SU-DHL-6 (cell line): ENCODE measurements at regions not wholly inside any gene's neighbourhood (a gene's known extent, or its start where the extent isn't known, plus 50 kb on each side); places are given as distances from the start of the nearest gene placed in this dataset.

Experiments used
- H2AFZ ChIP-seq: fragments of 200-600 bp; sonication (generic); 2 replicates; pipeline ENCODE4 v1.6.1; 2014; ENCODE audit warnings: low read depth, mild to moderate bottlenecking, moderate library complexity, mixed read lengths, antibody characterized with exemption, low read length; ENCODE audit not compliant: severe bottlenecking
- H3F3A ChIP-seq: fragments of 200-600 bp; shearing (Covaris generic); 2 replicates; pipeline ENCODE4 v1.6.0; 2016; ENCODE audit warnings: antibody characterized with exemption, mild to moderate bottlenecking; ENCODE audit not compliant: insufficient read depth
- H3K27ac ChIP-seq: fragments of 200-600 bp; sonication (generic); 2 replicates; pipeline ENCODE4 v1.5.1; 2016; ENCODE audit warnings: low read depth, mild to moderate bottlenecking, low read length, moderate library complexity, mixed read lengths
- H3K27me3 ChIP-seq: fragments of 200-600 bp; sonication (generic), shearing (Covaris generic); 2 replicates; pipeline ENCODE4 v1.6.0; 2014; ENCODE audit warnings: mild to moderate bottlenecking, low read length
- H3K36me3 ChIP-seq: fragments of 200-600 bp; sonication (generic); 2 replicates; pipeline ENCODE4 v1.6.1; 2014; ENCODE audit warnings: mild to moderate bottlenecking, low read length, mixed read lengths
- H3K4me2 ChIP-seq: fragments of 300-600, 200-600 bp; shearing (Covaris generic), sonication (generic); 2 replicates; pipeline ENCODE4 v1.6.0; 2014; ENCODE audit warnings: low read length, low read depth, mild to moderate bottlenecking; ENCODE audit not compliant: poor library complexity, severe bottlenecking
- H3K4me3 ChIP-seq: fragments of 200-600 bp; sonication (generic); 2 replicates; pipeline ENCODE4 v1.5.1; 2014; ENCODE audit warnings: antibody characterized with exemption, low read length, mild to moderate bottlenecking, mixed read lengths; ENCODE audit not compliant: insufficient read depth, poor library complexity, severe bottlenecking
- H3K79me2 ChIP-seq: fragments of 200-600 bp; sonication (generic); 2 replicates; pipeline ENCODE4 v1.6.1; 2014; ENCODE audit warnings: mild to moderate bottlenecking, low read length, moderate library complexity; ENCODE audit not compliant: insufficient read depth
- H3K9ac ChIP-seq: fragments of 200-600 bp; sonication (generic); 2 replicates; pipeline ENCODE4 v1.7.0; 2014; ENCODE audit warnings: mild to moderate bottlenecking, low read length
- H3K9me2 ChIP-seq: fragments of 200-600 bp; sonication (generic); replicated peaks from 2 replicates; pipeline ENCODE4 v1.6.1; 2014; ENCODE audit warnings: low read length; ENCODE audit not compliant: insufficient read depth
- H3K9me3 ChIP-seq: fragments of 200-600 bp; sonication (generic); 2 replicates; pipeline ENCODE4 v1.6.1; 2014; ENCODE audit warnings: low read length, mixed read lengths; ENCODE audit not compliant: insufficient read depth
- H4K20me1 ChIP-seq: fragments of 200-600 bp; sonication (generic); 2 replicates; pipeline ENCODE4 v1.6.1; 2014; ENCODE audit warnings: low read depth, mild to moderate bottlenecking, antibody characterized with exemption, low read length, moderate library complexity, mixed read lengths
- EZH2phosphoT487 ChIP-seq: fragments of 200-600 bp; sonication (generic), shearing (Covaris generic); conservative IDR thresholded peaks from 2 replicates; pipeline ENCODE4 v1.6.1; 2018; ENCODE audit warnings: mild to moderate bottlenecking, antibody characterized with exemption, low read length, moderate library complexity, mixed read lengths
- TF ChIP-seq, protein P1 (sequence below): fragments of 200-600 bp; sonication (generic); IDR thresholded peaks from one replicate; pipeline ENCODE4 v1.5.1; 2017; ENCODE audit warnings: antibody characterized with exemption, mild to moderate bottlenecking, low read length, moderate library complexity; ENCODE audit not compliant: insufficient read depth, poor library complexity, severe bottlenecking

GRCh38 chr9:680106-680505 is 161.4 kb upstream of the DMRT1 start:
- no peak overlapping the region for H3K4me3 ChIP-seq
- H3K36me3 ChIP-seq: peaks cover 33% of the 10 kb centered on the region

DNA sequence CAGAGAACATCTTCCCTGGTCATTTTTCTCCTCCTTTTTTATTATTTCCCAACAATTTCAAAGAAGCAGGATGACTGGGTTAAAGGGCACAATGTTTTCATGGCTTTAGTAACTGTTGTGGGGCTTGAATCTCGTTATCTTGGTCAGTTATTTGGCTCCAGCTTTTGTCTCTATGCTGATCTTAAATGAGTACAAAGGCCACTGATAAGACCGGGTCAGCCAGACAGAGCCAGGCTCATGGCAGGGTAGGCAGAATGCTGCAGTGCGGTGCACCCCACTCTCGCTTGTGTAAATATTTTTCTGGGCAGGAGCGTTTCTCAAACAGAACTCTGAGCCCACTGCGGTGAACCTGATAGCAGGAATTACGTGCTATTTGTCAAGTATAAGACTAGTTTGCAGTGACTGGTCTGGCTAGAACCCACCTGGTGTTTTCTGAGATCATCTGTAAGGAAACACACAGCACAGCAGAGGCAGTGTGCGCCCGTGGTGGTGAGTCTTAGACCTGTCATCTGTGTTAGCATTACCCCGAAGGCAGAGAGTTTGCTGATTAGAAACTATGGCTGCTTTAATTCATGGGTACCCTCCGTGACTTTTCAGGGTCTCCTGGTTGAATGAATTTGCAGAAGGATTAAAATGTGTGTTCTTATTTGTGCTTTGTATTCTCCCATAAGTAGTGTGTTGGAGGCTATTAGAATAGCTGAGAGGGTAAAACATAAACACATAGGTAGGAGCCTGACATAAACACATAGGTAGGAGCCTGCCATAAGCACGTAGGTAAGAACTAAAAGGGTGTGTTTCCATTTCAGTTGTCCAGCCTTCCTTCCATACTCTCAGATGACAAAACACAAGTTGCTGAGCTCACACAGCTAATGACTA is 158.6 kb upstream of the DMRT1 start:
- H3K79me2 ChIP-seq: peaks cover 39% of the 10 kb centered on the region; the same call in 1 of the 2 replicates
- no peaks in the 10 kb centered on the region for H3K9me2 ChIP-seq
- no peak overlapping the region for H3K27ac ChIP-seq
- 0 out of 2 replicates have a peak, but pooled peaks cover 4% of the 10 kb centered on the region for H3F3A ChIP-seq
- H3K27me3 ChIP-seq: no peaks in the 10 kb centered on the region
- H3K9ac ChIP-seq: no peak overlapping the region
- no peak overlapping the region for H2AFZ ChIP-seq
- H3K9me3 ChIP-seq: no peaks in the 10 kb centered on the region
- TF ChIP-seq, protein P1, sequence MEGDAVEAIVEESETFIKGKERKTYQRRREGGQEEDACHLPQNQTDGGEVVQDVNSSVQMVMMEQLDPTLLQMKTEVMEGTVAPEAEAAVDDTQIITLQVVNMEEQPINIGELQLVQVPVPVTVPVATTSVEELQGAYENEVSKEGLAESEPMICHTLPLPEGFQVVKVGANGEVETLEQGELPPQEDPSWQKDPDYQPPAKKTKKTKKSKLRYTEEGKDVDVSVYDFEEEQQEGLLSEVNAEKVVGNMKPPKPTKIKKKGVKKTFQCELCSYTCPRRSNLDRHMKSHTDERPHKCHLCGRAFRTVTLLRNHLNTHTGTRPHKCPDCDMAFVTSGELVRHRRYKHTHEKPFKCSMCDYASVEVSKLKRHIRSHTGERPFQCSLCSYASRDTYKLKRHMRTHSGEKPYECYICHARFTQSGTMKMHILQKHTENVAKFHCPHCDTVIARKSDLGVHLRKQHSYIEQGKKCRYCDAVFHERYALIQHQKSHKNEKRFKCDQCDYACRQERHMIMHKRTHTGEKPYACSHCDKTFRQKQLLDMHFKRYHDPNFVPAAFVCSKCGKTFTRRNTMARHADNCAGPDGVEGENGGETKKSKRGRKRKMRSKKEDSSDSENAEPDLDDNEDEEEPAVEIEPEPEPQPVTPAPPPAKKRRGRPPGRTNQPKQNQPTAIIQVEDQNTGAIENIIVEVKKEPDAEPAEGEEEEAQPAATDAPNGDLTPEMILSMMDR: no peak
- no peak for TF ChIP-seq EZH2phosphoT487
- H4K20me1 ChIP-seq: no peaks in the 10 kb centered on the region
- H3K36me3 ChIP-seq: peaks cover 23% of the 10 kb centered on the region
- H3K4me3 ChIP-seq: no peak overlapping the region
- H3K4me2 ChIP-seq: no peak overlapping the region

More at GRCh38 chr9:680106-680505, 161.4 kb upstream of the DMRT1 start:
- no peaks in the 10 kb centered on the region for H4K20me1 ChIP-seq
- no peak for TF ChIP-seq EZH2phosphoT487
- TF ChIP-seq, protein P1: no peak
- H2AFZ ChIP-seq: no peak overlapping the region
- H3K27me3 ChIP-seq: no peaks in the 10 kb centered on the region
- H3K9ac ChIP-seq: no peak overlapping the region
- no peaks in the 10 kb centered on the region for H3K9me2 ChIP-seq
- H3K79me2 ChIP-seq: peaks cover 65% of the 10 kb centered on the region
- peaks cover 6% of the 10 kb centered on the region; the same call in 1 of the 2 replicates for H3F3A ChIP-seq
- H3K4me2 ChIP-seq: no peak overlapping the region
- no peaks in the 10 kb centered on the region for H3K9me3 ChIP-seq
- no peak overlapping the region for H3K27ac ChIP-seq

GRCh38 chr9:683509-684021 is 157.9 kb upstream of the DMRT1 start:
- Histone ChIP-seq H3K4me2 (no peak overlapping the region), H3K9ac (no peak overlapping the region), H3K27ac (no peak overlapping the region), H3F3A (0 out of 2 replicates have a peak, but pooled peaks cover 4% of the 10 kb centered on the region), H3K9me2 (no peaks in the 10 kb centered on the region), H3K79me2 (peaks cover 36% of the 10 kb centered on the region; the same call in 1 of the 2 replicates), H3K27me3 (no peaks in the 10 kb centered on the region), H3K36me3 (peaks cover 19% of the 10 kb centered on the region), H2AFZ (no peak overlapping the region), H3K4me3 (no peak overlapping the region), H3K9me3 (no peaks in the 10 kb centered on the region), H4K20me1 (no peaks in the 10 kb centered on the region)
- TF ChIP-seq, protein P1: no peak
- TF ChIP-seq EZH2phosphoT487: no peak
